ENCODE measurements at regions not wholly inside any gene's neighbourhood (a gene's known extent, or its start where the extent isn't known, plus 50 kb on each side); places are given as distances from the start of the nearest gene placed in this dataset.
"Not testable (repeated sequence)": the region's sequence is repeated elsewhere in the genome, so short reads cannot be mapped to it uniquely, and the experiment has no call there.

DNA sequence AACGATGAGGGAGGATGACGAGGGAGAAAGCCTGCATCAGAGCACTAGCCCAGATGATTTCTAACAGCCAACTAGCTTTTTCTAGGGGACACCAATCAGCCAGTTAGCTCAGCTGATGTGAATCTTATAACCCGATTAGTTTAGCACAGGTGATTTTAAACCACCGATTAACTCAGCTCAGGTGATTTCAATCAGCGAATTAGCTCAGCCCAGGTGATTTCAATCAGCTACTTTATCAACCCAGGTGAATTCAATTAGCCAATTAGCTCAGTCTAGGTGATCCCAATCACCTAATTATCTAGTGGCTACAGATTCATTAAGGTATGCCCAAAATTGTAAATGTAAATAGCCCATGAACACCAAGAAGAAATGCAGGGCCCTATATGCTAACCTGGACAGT is 146.9 kb downstream of the ZNF486 start:
- H3K27ac ChIP-seq: no peak overlapping the region
- TF ChIP-seq, protein P1, sequence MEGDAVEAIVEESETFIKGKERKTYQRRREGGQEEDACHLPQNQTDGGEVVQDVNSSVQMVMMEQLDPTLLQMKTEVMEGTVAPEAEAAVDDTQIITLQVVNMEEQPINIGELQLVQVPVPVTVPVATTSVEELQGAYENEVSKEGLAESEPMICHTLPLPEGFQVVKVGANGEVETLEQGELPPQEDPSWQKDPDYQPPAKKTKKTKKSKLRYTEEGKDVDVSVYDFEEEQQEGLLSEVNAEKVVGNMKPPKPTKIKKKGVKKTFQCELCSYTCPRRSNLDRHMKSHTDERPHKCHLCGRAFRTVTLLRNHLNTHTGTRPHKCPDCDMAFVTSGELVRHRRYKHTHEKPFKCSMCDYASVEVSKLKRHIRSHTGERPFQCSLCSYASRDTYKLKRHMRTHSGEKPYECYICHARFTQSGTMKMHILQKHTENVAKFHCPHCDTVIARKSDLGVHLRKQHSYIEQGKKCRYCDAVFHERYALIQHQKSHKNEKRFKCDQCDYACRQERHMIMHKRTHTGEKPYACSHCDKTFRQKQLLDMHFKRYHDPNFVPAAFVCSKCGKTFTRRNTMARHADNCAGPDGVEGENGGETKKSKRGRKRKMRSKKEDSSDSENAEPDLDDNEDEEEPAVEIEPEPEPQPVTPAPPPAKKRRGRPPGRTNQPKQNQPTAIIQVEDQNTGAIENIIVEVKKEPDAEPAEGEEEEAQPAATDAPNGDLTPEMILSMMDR (conservative IDR thresholded peaks at IDR 0.05; ENCODE audit: low read depth): no peak
- ChIA-PET CTCF (no interaction called here), POLR2A (ENCODE audit: low non-redundant PET) (interaction anchor here (0.6 kb wide), 1 partner anchor 581 kb away, joined by 4 read pairs; no protein-coding TSS in a partner anchor)
- DNase-seq (ENCODE audit: low spot score): no peak

DNA sequence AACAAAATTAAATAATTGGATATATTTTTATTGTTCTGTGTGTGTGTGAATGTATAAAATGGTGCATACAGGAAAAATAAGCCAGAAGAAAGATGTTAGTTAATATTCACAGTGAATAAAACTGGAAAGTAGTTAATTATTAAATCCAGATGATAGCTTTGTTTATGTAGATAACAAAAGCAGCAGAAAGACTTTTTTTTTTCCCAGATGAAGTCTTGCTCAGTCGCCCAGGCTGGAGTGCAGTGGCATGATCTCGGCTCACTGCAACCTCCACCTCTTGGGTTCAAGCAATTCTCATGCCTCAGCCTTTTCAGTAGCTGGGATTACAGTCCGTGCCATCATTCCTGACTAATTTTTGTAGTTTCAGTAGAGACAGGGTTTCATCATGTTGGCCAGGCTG is 140.1 kb downstream of the ZNF486 start:
- DNase-seq (ENCODE audit: low spot score): no peak
- ChIA-PET POLR2A (ENCODE audit: low non-redundant PET) (no interaction called here), CTCF (interaction anchor here (0.6 kb wide), 1 partner anchor 43 kb away, joined by 5 read pairs; no protein-coding TSS in a partner anchor)
- TF ChIP-seq, protein P1 (conservative IDR thresholded peaks at IDR 0.05; ENCODE audit: low read depth): no peak
- no peak overlapping the region for H3K27ac ChIP-seq

DNA sequence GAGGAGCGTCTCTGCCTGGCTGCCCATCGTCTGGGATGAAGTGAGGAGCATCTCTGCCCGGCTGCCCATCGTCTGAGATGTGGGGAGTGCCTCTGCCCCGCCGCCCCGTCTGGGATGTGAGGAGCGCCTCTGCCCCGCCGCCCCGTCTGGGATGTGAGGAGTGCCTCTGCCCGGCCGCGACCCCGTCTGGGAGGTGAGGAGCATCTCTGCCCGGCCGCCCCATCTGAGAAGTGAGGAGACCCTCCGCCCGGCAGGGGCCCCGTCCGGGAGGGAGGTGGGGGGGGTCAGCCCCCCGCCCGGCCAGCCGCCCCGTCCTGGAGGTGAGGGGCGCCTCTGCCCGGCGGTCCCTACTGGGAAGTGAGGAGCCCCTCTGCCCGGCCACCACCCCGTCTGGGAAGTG is 129.3 kb downstream of the ZNF486 start:
- CTCF ChIA-PET; POLR2A ChIA-PET (ENCODE audit: low non-redundant PET); H3K27ac ChIP-seq; DNase-seq (ENCODE audit: low spot score): not testable (repeated sequence)

DNA sequence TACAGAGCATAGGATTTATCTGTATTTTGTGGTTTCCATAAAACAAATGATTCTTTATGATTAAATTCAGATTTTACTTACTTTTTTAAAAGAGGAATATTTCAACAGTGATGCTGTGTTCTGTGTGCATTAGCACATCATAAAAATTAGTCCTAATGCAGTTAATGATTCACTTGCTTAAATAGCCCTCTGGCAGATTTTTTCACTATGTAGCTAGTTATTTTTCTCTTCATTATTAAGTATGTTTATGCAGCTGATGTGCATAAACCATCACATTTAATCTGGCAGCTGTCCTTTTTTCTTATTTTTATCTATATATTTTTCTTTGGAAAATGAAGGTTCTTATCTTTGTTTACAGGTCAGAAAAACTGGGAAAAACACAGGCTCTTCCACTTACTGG is 127.2 kb downstream of the ZNF486 start:
- TF ChIP-seq, protein P1 (conservative IDR thresholded peaks at IDR 0.05; ENCODE audit: low read depth): no peak
- POLR2A ChIA-PET (ENCODE audit: low non-redundant PET): no interaction called here
- no peak overlapping the region for H3K27ac ChIP-seq
- CTCF ChIA-PET: no interaction called here
- DNase-seq (ENCODE audit: low spot score): no peak

DNA sequence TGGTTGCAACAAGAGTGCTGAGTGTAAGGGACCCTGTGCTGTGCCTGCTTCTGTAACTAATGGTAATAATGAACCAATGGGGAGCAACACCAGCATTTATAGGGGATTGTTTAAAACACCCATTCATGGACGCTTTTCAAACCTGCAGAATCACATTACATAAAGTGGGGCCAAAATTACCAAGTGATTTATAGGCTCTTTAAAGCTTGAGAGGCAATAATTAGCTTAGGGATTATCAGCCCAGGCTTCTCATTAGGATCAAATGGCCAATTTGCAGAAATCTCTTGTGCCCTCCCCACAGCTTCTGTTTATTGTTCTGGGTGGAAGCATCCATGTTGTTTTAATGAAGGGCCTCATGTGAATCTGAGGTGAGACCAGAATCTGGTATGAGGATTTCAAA is 125.5 kb downstream of the ZNF486 start:
- DNase-seq (ENCODE audit: low spot score); POLR2A ChIA-PET (ENCODE audit: low non-redundant PET); H3K27ac ChIP-seq: not testable (repeated sequence)
- CTCF ChIA-PET: interaction anchor here (0.7 kb wide), 1 partner anchor 979 kb away, joined by 3 read pairs; no protein-coding TSS in a partner anchor

DNA sequence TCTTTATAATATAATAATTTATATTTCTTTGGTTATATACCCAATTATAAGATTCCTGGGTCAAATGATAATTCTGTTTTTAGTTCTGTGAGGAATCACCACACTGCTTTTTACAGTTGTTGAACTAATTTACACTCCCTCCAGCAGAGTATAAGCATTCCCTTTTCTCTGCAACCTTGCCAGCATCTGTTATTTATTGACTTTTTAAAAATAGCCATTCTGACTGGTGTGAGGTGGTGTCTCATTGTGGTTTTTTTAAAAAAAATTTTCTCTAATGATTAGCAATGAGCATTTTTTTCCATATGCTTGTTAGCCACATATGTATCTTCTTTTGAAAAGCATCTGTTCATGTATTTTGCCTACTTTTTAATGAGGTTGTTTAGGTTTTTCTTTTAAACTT is 122.2 kb downstream of the ZNF486 start:
- no peak overlapping the region for H3K27ac ChIP-seq
- ChIA-PET CTCF (no interaction called here), POLR2A (ENCODE audit: low non-redundant PET) (no interaction called here)
- DNase-seq (ENCODE audit: low spot score): no peak
- TF ChIP-seq, protein P1 (conservative IDR thresholded peaks at IDR 0.05; ENCODE audit: low read depth): no peak

DNA sequence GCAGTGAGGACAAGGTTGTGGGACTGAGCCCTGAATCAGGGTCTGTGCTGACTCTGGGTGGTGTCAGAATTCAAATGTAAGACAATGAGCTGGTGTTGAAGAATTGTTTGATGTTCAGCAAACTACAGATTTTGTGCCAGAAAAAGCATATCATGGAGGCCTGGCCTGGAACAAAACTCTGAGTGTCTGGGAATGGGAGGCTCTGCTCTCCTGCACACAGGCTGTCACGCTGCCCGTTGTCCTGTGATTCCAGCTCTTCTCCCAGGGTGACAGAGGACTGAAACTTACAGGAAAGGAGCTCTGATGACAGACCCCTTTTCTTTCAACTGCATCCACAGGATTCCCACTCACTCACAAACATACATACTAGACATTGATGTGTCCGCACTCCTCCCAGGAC is 120.1 kb downstream of the ZNF486 start:
- DNase-seq (ENCODE audit: low spot score): no peak
- no peak overlapping the region for H3K27ac ChIP-seq
- TF ChIP-seq, protein P1 (conservative IDR thresholded peaks at IDR 0.05; ENCODE audit: low read depth): no peak
- ChIA-PET POLR2A (ENCODE audit: low non-redundant PET) (no interaction called here), CTCF (no interaction called here)

DNA sequence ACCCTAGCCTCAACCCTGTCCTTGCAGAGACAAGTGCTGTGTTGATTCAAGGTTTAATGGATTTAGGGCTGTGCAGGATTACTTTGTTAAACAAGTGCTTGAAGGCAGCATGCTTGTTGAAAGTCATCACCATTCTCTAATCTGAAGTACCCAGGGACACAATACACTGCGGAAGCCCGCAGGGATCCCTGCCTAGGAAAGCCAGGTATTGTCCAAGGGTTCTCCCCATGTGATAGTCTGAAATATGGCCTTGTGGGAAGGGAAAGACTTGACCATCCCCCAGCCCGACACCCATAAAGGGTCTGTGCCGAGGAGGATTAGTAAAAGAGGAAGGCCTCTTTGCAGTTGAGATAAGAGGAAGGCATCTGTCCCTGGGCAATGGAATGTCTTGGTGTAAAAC is 118.9 kb downstream of the ZNF486 start:
- DNase-seq (ENCODE audit: low spot score); H3K27ac ChIP-seq; POLR2A ChIA-PET (ENCODE audit: low non-redundant PET); CTCF ChIA-PET: not testable (repeated sequence)

All from RWPE1 (cell line).